NB4 (cell line): ENCODE measurements at regions not wholly inside any gene's neighbourhood (a gene's known extent, or its start where the extent isn't known, plus 50 kb on each side); places are given as distances from the start of the nearest gene placed in this dataset.

ENCODE experiments used
- MYC ChIP-seq: IDR thresholded peaks from 2 replicates; pipeline ENCODE4 v1.6.1; 2011; ENCODE audit warnings: low read depth, low read length
- POLR2A ChIP-seq: IDR thresholded peaks from 2 replicates; pipeline ENCODE4 v1.6.1; 2011; ENCODE audit warnings: mild to moderate bottlenecking; ENCODE audit not compliant: insufficient read length; ENCODE audit errors: extremely low read depth
- TF ChIP-seq, protein P1 (sequence below): IDR thresholded peaks from one replicate; pipeline ENCODE4 v1.5.1; 2012; ENCODE audit warnings: low read depth, low read length
- TF ChIP-seq, protein P2 (sequence below): IDR thresholded peaks from 2 replicates; pipeline ENCODE4 v1.6.1; 2011; ENCODE audit warnings: low read depth, low read length

GRCh38 chr6:23747239-23747638 is 378.8 kb upstream of the NRSN1 start:
- TF ChIP-seq, protein P1, sequence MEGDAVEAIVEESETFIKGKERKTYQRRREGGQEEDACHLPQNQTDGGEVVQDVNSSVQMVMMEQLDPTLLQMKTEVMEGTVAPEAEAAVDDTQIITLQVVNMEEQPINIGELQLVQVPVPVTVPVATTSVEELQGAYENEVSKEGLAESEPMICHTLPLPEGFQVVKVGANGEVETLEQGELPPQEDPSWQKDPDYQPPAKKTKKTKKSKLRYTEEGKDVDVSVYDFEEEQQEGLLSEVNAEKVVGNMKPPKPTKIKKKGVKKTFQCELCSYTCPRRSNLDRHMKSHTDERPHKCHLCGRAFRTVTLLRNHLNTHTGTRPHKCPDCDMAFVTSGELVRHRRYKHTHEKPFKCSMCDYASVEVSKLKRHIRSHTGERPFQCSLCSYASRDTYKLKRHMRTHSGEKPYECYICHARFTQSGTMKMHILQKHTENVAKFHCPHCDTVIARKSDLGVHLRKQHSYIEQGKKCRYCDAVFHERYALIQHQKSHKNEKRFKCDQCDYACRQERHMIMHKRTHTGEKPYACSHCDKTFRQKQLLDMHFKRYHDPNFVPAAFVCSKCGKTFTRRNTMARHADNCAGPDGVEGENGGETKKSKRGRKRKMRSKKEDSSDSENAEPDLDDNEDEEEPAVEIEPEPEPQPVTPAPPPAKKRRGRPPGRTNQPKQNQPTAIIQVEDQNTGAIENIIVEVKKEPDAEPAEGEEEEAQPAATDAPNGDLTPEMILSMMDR = no peak
- TF ChIP-seq POLR2A (no peak), MYC (no peak)
- TF ChIP-seq, protein P2, sequence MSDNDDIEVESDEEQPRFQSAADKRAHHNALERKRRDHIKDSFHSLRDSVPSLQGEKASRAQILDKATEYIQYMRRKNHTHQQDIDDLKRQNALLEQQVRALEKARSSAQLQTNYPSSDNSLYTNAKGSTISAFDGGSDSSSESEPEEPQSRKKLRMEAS = no peak
